HG03378 (cell line): ENCODE measurements at regions not wholly inside any gene's neighbourhood (a gene's known extent, or its start where the extent isn't known, plus 50 kb on each side); places are given as distances from the start of the nearest gene placed in this dataset.

Experiments used
- ATAC-seq: cut with Tn5 transposase; IDR thresholded peaks from one replicate; pipeline ENCODE4 v1.9.1; 2021; ENCODE audit warnings: mild to moderate bottlenecking, moderate library complexity; ENCODE audit not compliant: unreplicated experiment

DNA sequence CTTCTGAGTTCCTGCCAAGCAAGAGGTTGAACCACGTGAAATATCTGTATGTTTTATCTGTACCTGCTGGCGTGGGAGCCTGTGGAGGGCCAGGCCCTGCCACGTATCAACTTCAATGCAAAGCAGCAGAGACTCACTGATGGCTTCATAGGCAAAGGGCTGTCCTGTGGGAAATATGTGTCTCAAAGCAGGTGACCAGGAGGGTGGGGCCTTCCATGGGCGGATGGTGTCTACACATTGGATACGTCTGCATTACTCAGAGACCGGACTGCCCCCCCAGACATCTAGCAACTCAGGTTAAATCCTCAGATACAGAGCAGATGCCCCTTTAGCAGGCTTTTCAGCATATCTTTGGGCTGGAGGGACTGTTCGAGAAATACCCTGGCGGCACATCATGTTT is 210.8 kb upstream of the C1orf174 start:
- no peak for ATAC-seq

DNA sequence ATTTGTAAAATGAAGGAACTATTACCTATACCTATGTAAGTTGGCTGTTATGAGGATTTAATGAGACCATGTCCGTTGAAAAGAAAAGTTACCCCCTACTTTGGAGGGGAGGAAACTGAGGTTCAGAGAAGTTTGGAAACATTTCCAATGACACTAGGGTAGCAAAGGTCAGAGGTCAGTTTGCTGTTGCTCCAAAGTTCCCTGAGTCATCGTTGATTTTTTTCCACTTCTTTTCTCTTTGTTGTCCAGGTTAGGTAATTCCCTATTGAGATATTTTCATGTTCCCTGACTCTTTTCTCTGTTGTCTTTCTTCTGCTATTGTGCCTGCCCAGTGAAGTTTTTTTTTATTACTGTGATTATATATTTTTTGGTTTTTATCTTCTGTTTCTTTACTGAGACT is 213.8 kb upstream of the C1orf174 start:
- ATAC-seq: no peak

DNA sequence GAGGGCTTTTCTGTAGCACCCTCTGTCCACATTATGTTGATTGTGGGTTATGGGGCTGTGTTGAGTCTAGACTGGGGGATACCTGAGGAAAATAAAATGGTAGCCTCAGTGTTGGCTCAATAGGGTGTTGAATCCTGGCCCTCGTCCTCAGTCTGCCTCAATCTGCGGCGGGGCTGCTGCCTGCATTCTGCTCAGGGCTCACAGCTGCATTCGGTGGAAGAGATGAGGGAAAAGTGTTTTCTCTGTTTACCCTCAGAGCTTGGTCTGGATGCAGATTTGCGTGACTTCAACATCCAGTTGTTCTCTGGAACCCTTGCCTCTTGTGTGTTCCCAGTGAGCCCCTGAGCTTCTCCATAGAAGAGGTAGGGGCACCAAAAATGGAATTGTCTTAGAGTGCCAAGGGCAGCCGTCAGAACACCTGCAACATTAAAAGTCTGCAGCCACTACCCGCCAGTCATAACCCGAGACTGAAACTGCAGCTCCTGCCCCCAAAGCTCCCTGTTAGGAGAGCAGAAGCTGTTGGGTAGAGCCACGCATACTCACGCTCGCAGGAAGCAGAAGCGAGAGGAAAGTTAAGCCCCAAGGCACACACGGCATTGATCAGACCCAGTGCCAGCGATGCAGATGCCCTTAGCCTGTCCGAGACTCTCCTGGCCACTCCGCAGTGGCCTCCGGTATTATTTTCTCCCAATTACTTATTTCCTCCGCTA is 215.3 kb upstream of the C1orf174 start:
- no peak for ATAC-seq

DNA sequence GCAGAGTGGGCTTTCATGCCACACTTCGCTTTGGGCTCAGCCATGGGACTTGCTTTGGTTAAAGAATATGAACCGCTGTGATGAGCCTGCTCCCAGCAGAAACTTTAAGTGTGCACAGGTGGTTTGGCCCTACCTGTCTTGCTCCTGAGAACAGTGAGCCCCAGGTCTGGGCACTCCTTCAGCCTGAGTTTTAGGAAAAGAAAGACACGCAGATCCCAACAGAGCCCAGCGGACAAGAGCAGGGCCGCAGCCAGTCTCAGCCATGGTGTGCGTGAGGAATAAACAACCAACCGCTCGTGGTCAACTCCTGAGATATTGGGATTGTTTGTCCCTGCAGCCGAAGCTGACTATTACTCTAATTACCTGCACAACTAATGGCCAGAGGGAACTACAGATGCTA is 217.1 kb upstream of the C1orf174 start:
- ATAC-seq: no peak

DNA sequence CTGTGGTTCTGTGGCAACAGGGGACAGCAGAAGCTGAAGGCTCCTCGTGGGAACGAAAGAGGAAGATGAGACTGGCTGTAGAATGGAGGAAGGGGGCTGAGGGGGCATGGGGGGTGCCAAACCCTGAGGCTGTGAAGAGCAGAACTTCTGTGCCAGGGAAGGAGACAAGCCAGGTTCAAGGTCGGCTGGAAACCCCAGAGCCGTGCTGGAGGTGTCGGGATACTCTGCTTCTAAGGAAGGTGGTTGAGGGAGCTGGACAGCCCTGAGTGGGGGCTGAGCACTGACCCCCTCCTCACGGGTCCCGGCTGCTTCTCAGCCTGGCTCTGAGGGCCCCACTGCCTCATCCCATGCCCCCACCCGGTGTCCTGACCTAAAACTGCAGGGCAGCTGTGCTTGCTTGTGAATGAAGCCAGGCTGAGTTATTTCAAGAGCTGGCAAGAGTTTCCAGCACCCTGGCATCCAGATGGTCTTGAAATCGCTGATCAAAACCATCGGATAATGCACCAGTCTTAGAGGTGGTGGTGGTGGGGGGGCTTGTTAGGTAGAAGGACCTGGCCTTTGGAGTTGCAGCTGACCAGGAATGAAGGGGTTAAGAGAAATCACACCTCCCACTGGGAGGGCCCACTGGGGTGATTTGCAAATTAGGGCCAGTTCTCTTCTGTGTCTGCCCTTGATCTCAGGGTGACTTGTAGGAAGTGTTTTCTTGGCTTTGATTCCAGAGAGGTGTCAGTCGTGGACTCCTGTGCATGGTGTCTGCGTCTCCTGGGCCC is 218.9 kb upstream of the C1orf174 start:
- no peak for ATAC-seq

DNA sequence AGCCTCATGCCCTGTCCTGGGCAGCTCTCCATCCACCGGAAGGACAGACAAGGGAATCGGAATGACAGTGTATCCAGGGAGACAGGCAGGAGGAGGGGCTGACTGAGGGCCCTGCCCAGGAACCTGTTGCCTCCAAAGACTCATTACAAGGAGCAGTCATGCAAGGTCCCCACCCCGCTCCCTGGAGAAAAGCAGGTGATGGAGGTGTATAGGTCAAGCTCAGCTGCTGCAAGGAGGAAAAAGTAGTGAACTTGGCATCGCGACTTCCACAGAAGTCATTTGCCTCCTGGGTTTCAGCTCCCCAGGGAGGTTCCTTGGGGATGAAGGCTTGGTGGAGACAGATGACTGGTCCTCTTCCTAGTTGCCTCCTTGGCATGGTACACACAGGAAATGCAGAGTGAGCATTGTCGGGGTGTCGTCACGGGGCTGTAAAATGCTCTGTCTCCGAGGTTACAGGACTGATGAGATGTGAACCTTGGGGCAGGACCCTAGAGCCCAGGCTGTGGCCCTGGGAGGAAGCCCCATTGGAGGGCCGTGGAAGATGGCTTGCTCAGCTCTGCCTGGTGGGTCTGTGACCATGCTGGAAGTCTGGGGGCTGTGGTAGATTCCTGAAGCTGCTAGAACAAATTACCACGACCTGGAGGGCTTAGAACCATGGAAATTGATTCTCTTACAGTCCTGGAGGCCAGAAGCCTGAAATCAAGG is 219.6 kb upstream of the C1orf174 start:
- ATAC-seq: no peak

DNA sequence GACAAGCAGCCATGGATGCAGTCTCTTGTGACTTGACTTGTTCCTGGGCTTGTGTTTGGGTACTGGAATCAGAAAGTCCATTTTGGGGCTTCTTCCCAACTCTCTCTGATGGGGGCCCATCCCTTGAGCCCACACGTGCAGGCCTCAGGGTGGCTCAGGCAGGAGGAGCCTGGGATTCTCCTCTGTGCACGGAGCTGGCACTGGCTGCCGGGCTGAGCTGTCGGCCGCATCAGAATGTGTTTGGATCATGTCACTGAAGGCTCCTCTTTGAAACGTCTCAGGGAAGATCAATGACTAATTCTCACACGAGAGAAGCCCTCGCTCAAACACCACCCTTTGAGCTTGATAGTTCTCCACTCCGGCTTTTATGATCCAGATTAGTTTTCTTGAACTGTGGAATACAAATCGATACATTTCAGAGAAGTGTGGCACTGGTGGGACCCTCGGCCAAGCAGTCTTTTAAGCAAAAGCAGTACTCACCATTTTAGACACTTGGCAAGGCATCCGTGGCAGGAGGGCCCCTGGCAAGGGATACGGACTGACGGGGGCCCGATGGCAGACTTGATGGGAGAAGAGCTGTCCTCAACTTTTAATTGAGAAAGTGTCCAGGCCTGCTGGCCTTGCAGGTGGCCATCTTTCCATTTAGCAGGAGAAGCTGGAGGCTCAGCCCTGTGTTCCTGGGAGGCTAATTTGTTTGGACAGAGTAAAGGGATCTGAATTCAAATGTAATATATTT is 220.7 kb upstream of the C1orf174 start:
- no peak for ATAC-seq

DNA sequence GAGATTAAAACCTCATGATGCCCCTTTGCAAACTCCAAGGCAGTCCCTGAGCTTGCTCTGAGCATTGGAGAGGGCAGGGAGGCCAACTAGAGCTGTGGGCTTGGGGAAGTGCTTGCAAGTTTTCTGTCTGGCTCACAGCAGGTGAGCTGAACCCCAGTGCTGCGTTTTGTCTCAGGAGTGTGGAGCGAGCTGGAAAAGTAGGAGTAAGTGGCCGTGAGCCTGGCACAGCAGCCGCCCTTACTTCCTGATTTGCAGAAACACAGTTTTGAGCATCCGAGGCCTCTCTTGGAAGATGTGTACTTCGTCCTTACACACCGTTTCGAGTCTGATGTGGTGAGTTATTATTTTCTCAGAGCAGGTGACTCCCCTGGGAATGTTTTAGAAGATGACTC is 221.2 kb upstream of the C1orf174 start:
- no peak for ATAC-seq

DNA sequence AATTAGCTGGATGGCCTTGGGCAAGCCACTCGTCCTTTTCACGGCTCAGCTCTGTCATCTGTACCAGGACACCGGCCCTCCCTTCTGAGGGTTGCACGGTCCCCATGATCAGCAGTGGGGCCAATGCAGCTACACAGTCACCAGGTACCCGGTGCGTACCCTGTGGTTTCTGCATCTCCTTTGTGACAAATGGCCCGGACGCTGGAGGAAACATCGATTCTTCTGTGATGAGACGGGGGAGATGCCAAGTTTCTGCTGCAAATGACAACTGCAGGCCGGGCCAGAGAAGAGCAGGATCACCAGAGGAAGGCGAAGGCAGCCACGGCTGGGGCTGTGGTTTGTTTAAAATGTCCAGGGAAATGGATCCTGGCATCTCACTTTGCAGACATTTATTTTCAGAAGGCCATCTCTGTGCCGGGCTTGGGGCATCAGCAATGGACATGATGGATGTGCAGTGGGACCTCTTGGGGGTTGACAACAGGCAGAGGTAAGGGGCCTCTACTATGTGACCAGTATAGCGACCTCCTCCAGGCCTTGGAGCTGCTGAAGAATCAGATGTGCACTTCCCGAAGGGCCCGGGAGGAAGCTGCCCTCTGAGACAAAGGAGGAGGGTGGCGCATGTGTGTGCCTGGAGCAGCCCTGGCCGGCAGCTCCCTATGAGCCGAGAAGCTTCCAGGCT is 221.9 kb upstream of the C1orf174 start:
- ATAC-seq: no peak

DNA sequence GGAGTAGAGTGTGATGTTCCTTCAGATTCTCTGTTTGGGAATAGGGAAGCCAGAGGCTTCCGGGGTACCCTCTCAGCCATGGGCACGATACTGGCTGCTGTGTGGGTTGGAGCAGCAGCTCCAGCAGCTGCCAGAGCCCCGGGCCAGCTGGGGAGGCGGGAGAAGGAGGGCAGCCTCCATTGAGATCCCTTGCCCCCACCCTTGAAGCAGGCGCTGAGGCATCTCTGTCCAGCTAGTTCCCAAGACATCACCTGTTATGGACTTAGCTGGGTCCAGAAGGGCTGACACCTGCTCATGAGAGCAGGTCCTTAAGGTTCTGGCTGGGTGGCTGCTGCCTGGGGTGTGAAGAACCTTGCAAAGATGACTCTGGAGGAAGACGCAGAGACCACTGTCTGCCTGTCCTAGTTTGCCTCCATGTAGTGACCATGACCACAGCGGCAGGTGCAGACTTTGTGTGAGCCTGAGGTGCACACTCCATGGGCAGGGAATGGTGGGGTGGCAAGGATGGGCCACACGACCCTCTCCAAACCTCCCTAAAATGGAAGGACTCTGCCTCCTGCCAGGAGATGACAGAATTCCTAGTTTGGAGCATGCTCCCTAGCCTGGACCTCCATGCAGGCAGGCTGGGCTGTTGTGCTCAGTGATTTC is 222.6 kb upstream of the C1orf174 start:
- no peak for ATAC-seq

DNA sequence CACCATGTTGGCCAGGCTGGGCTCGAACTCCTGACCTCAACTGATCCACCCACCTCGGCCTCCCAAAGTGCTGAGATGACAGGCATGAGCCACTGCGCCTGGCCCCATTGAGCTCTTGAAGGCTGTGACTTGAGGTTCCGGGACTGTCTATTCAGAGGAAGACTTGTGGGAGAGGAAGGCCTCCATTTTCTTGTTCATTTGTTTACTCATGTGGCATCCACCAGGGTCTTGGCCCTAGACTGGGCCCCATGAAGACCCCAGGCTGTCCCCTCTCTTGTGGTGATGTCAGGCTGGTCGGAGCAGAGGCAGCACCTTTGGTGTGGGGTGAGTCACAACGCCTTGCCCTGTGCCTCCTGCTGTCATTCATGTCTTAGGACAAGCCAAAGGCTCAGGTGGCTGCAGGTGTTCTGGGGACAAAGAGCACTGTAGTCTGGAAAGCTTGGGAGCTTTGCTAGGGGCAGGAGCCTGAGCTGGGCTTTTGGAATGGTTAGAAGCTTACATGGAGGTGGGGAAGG is 224.6 kb upstream of the C1orf174 start:
- no peak for ATAC-seq

DNA sequence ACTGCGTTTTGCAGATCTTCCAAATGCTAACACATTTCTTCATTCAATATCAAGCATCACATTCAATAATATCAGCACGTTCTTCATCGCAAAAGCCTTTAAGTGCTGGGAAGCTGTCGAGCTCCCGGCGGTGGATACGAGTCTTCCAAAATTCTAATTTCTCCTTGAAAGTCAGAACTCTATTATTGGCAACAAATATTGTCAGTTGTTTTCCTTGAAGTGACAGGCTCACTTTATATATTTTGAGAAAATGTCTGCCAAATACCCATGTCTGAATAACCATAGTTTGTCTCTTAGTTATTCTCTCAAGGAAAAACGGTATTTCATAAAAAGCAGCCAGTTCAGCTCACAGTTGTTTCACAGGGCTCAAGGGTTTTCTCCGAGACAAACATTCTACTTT is 226.2 kb upstream of the C1orf174 start:
- ATAC-seq: no peak

DNA sequence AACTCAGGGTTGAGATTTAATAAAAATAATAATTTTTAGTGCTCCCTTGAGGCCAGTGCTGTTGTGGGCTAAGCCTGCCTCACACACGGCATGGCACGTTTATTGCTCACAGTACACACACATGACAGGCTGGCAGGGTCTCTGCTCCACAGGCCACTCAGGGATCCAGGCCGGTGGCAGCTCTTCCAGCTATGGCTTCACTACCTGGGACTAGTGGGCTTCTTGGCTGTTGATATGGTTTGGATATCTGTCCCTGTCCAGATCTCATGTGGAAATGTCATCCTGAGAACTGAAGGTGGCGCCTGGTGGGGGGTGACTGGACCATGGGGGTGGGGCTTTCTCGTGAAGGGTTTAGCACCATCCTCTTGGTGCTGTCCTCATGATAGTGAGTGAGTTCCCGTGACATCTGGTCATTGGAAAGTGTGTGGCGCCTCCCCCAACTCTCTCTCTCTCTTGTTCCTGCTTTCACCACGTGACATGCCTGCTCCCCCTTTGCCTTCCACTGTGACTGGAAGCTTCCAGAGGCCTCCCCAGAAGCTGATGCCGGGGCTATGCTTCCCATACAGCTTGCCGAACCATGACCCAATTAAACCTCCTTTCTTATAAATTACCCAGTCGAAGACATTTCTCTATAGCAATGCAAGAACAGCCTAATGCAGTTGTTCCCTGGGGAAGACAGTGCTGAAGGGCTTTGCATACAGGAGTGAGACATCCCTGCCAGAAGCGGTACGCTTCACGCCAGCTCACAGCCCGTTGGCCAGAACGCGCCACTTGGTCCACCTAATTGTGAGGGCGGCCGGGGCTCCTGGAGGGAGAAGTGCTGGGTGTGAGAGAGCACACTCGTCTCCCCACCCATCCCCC is 226.9 kb upstream of the C1orf174 start:
- no peak for ATAC-seq

DNA sequence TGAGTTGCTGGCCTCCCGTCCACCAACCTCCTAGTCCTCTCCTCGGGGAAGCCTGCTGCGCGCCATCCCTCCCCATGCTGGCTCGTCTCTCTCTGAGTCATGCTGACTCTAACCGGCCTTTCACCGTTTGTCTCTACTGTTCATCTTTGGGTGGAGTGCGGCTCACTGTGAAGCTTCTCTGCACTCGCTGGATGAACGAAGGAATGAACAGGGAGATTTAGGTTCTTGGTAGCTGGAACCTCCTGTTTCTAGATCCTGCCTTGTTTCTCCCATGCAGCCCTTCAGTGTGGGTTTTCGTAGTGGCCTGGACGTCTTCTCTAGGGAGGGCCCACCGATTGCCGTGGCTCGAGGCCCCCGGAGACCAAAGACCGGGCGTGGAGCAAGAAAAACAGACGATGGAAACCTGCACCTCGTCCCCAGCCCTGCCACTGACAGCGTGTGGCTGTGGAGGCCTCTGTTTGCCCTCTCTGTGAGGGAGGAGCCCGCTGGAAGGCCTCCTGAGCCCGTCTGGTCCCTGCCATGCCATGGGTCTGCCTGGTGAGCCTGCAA is 227.6 kb upstream of the C1orf174 start:
- no peak for ATAC-seq

DNA sequence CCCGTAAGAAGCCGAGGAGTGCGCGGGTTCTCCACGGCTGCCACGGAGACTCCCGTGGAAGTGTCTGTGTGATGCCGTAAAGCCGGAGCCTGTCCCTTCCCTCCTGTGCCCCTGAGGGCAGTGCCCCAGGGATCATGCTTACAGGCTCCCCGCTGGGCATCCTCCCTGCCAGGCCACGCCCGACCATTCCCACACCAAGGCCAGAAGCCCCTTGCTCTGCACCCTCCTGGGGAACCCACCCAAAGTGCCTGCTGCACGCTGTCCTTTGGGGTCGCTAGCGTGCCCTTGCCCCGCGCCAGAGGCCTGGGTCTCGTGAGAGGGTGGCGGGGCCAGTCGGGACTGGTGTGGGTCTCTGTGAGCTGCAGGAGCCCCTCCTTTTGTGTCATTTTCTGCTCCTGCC is 228.5 kb upstream of the C1orf174 start:
- ATAC-seq: no peak

DNA sequence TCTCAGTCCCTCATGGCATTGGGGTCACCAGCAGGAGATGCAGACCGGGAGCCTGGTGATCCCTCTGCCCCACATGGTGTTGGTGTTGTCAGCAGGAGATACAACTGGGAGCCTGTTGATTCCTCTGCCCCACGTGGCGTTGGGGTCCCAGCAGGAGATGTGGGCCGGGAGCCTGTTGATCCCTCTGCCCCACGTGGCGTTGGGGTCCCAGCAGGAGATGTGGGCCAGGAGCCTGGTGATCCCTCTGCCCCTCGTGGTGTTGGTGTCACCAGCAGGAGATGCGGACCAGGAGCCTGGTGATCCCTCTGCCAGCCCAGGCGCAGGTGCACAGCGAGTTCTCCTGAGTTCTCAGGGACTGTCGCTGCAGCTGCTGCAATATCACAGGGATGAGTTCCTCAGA is 229.6 kb upstream of the C1orf174 start:
- ATAC-seq: no peak

DNA sequence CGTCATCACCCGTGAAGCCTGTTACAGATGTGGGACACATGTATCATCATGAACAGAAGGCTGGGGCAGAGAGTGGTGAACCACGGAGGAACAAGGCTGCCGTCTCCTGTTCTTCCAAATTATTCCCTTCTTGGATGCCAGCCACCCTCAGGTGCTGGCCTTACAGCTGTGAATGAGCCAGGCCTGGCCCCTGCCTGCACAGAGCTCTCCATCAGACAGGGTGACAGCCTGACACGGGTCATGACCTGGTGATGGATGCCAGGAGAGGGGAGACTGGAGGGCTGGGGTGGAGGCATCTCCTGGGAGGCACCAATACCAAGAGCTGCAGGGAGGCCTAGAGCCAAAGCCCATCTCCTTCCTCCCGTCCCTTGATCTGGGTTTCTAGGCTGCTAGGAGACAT is 230.0 kb upstream of the C1orf174 start:
- ATAC-seq: no peak

DNA sequence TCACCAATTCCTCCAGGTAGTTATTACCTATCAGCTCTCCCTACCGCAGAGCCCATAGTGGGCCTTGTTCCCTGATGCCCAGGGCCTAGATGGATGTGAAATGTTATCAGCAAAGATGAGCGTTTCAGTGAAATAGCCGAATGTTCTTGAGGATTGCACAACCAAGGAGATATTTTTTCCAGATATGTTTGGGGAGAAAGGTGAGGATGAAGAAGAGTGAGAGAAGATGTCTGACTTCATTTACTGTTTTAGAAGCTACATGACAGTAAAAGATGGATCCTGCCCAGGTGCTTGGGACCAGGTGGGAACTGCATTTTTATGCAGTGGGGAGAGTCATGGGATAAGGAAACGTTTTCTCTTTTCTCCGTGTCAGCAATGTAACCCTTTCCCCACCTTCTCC is 231.7 kb upstream of the C1orf174 start:
- ATAC-seq: no peak
